Hematopoietic multipotent progenitor cell (in vitro differentiated cells): ENCODE measurements at regions not wholly inside any gene's neighbourhood (a gene's known extent, or its start where the extent isn't known, plus 50 kb on each side); places are given as distances from the start of the nearest gene placed in this dataset.

Source experiments
- DNase-seq, 3 donors: peaks; one replicate each; pipeline ENCODE4 v3.0.0-alpha.2; 2011 to 2015; ENCODE audit warnings: low read depth in 2 of 3, low spot score in 2 of 3

DNA sequence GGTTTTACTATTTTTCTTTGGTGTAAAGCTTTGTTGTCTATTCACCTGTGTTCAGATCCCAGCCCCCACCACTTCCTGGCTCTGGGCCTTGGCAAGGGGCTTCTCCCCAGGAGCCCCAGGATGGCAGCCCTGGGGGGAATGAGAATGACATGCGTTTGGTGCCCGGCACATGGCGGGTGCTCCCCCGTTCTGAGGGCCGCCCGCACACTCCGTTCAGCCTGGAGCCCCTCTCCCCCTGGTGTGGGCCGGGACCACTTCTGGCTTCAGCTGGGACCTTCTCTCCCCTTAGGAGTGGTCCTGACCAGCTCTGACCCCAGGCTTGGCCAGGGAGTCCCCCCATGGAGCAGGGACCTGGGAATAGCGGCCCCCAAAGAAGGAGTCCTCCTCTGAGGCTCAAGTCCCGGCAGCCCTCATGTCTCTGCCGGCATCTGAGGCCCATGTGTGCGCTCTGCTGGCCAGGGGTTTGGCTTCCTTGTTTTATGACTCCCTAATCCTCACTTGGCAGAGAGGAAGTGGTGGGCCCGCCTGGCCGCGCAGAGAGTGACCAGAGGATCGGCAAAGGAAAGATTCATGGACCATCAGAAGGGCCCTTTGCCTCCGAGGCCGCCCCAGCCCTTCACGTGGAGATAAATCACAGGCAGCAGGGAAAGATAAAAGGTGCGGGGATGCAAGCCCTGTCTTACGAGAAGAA lies 57.0 kb upstream of the LMX1B start:
- DNase-seq: no peak

- peak; percentile 46 to 65 (median 54) for DNase-seq
These were observed 55.6 kb upstream of the LMX1B start for GRCh38 chr9:126558051-126558665.

DNA sequence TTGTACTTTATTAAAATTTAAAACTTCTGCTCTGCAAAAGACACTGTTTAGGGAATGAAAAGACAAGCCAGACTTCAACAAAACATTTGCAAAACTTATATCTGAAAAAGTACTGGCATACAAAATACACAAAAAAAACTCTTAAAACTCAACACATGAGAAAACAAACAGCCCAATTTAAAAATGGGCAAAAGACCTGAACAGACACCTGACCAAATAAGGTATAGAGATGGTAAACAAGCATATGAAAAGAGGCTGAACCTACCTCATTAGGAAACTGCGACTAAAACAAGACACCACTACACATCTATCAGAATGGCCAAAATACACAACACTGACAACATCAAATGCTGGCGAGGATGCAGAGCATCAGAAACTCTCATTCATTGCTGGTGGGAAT lies 54.4 kb upstream of the LMX1B start:
- no peak for DNase-seq

DNA sequence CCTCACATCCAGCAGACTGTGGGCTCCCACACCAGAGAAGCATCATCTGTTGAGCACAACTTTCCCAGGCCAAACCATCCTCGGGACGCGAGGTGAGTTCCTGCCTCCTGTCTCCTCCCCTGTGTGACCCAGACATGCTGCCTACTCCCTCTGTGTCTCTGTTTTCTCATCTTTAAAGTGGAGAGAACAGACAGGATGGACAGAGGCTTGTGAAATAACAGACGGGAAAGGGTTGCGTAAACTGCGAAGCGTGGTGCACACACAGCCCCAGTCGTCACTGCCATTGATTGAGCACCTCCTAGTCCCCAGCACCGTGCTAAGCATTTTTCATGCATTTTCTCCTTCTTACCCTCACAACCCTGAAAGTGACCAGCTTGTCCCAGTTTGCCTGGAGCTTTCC lies 52.1 kb upstream of the LMX1B start:
- DNase-seq: no peak

GRCh38 chr9:126563556-126563955 lies 50.2 kb upstream of the LMX1B start:
- DNase-seq: no peak
